HCT116 (cell line): ENCODE measurements at regions not wholly inside any gene's neighbourhood (a gene's known extent, or its start where the extent isn't known, plus 50 kb on each side); places are given as distances from the start of the nearest gene placed in this dataset.

Experiments
- ATAC-seq: fragments of 200-7000 bp; cut with Tn5 transposase; 2 replicates; pipeline ENCODE4 v1.9.1; 2020; ENCODE audit warnings: mild to moderate bottlenecking, moderate library complexity
- BruUV-seq: library from RNA; stranded (reverse); fragments of 400-500 nt; replicated peaks from 2 replicates; lab custom pipeline; 2021; lab: Mats Ljungman, UMichigan
- CTCF ChIA-PET: fragments of 300-600 bp; sonication (Branson Sonifier 250); formaldehyde crosslinking; loops from one replicate; lab custom pipeline; 2021; ENCODE audit warnings: antibody characterized with exemption; lab: Charles Lee
- POLR2A ChIA-PET: fragments of 300-600, 350-600 bp; sonication (Branson Sonifier 250); formaldehyde crosslinking; loops from one replicate; lab custom pipeline; 2021; ENCODE audit warnings: antibody characterized with exemption; lab: Charles Lee
- RAD21 ChIA-PET, 2 experiments: fragments of 300-600 bp; sonication (Branson Sonifier 250); formaldehyde crosslinking; loops; one replicate each; lab custom pipeline; 2023; ENCODE audit warnings: low total read pairs in 2 of 2; ENCODE audit not compliant: uncharacterized antibody in 2 of 2, unreplicated experiment in 2 of 2, low non-redundant PET in 1 of 2; lab: Charles Lee
- DNase-seq: peaks from one replicate; pipeline ENCODE4 v3.0.0-alpha.2; 2010; ENCODE audit warnings: low read depth, low spot score
- H2AFZ ChIP-seq: fragments of 200-600 bp; shearing (Covaris generic), sonication (generic); 2 replicates; pipeline ENCODE4 v1.6.1; 2017; ENCODE audit warnings: low read depth, mixed run types, mixed read lengths, antibody characterized with exemption, low read length; ENCODE audit not compliant: poor library complexity, severe bottlenecking
- H3K27ac ChIP-seq: 2 replicates; pipeline ENCODE4 v1.5.1; 2012; ENCODE audit warnings: low read depth, low read length
- H3K27me3 ChIP-seq: fragments of 200-600 bp; sonication (generic); 2 replicates; pipeline ENCODE4 v1.6.1; 2016; ENCODE audit warnings: mixed run types, low read length, mixed read lengths; ENCODE audit not compliant: insufficient read depth
- H3K36me3 ChIP-seq, 2 experiments: fragments of 200-500 bp in 1 of 2; fragments of 200-600 bp in 1 of 2; sonication (Bioruptor generic) in 1 of 2; sonication (generic) in 1 of 2; 2 replicates each; pipeline versions ENCODE4 v1.5.1 to v1.6.1; 2014 to 2016; ENCODE audit warnings: low read length in 2 of 2, inconsistent platforms in 1 of 2, mixed read lengths in 1 of 2, mixed run types in 1 of 2; ENCODE audit not compliant: insufficient read depth in 2 of 2, control insufficient read depth in 1 of 2
- H3K4me1 ChIP-seq, 2 experiments: fragments of 200-600 bp in 1 of 2; sonication (generic) in 1 of 2; 2 replicates each; pipeline versions ENCODE4 v1.5.1 to v1.6.1; 2012 to 2017; ENCODE audit warnings: low read length in 2 of 2, inconsistent platforms in 1 of 2, mild to moderate bottlenecking in 1 of 2, mixed read lengths in 1 of 2, mixed run types in 1 of 2, moderate library complexity in 1 of 2; ENCODE audit not compliant: insufficient read depth in 2 of 2, control insufficient read depth in 1 of 2
- H3K4me2 ChIP-seq: fragments of 200-600 bp; sonication (generic); 2 replicates; pipeline ENCODE4 v1.6.1; 2017; ENCODE audit warnings: mixed run types, low read length, mixed read lengths
- H3K4me3 ChIP-seq, 2 experiments: fragments of 200-600 bp in 1 of 2; sonication (generic) in 1 of 2; replicated peaks in 1 of 2; 2 replicates each; pipeline ENCODE4 v1.5.1; 2011 to 2016; ENCODE audit warnings: low read length in 2 of 2, control low read depth in 1 of 2, low read depth in 1 of 2, mild to moderate bottlenecking in 1 of 2, mixed read lengths in 1 of 2, mixed run types in 1 of 2
- H3K79me2 ChIP-seq: fragments of 200-600 bp; sonication (generic); 2 replicates; pipeline ENCODE4 v1.6.1; 2017; ENCODE audit warnings: mild to moderate bottlenecking, mixed run types, low read length, moderate library complexity, mixed read lengths; ENCODE audit not compliant: insufficient read depth
- H3K9ac ChIP-seq: fragments of 200-600 bp; sonication (generic); 2 replicates; pipeline ENCODE4 v1.6.1; 2016; ENCODE audit warnings: low read length, mixed read lengths
- H3K9me2 ChIP-seq: fragments of 200-600 bp; sonication (generic), shearing (Covaris generic); 2 replicates; pipeline ENCODE4 v1.6.1; 2017; ENCODE audit warnings: mixed run types, mild to moderate bottlenecking, moderate library complexity; ENCODE audit not compliant: insufficient read depth
- H3K9me3 ChIP-seq, 2 experiments: fragments of 200-500 bp in 1 of 2; fragments of 200-600 bp in 1 of 2; sonication (Bioruptor generic) in 1 of 2; sonication (generic) in 1 of 2; 2 replicates each; pipeline ENCODE4 v1.6.1; 2014 to 2017; ENCODE audit warnings: low read length in 2 of 2, mixed read lengths in 2 of 2, inconsistent platforms in 1 of 2, low read depth in 1 of 2, mild to moderate bottlenecking in 1 of 2, mixed run types in 1 of 2, moderate library complexity in 1 of 2; ENCODE audit not compliant: control insufficient read depth in 1 of 2, insufficient read depth in 1 of 2
- H4K20me1 ChIP-seq: fragments of 200-600 bp; sonication (generic), shearing (Covaris generic); 2 replicates; pipeline ENCODE4 v1.6.1; 2017; ENCODE audit warnings: mixed run types, mild to moderate bottlenecking, moderate library complexity; ENCODE audit not compliant: insufficient read depth
- CBX3 ChIP-seq: IDR thresholded peaks from 2 replicates; pipeline ENCODE4 v1.6.1; 2012; ENCODE audit warnings: low read depth
- EGR1 ChIP-seq: IDR thresholded peaks from 2 replicates; pipeline ENCODE4 v1.6.1; 2012; ENCODE audit warnings: low read depth
- EZH2 ChIP-seq: fragments of 200-600 bp; sonication (generic); IDR thresholded peaks from 2 replicates; pipeline ENCODE4 v1.6.1; 2017; ENCODE audit warnings: antibody characterized with exemption, mixed run types
- EZH2phosphoT487 ChIP-seq: fragments of 200-600 bp; IDR thresholded peaks from 2 replicates; pipeline ENCODE4 v1.6.1; 2018; ENCODE audit warnings: antibody characterized with exemption, borderline replicate concordance
- FOSL1 ChIP-seq: IDR thresholded peaks from 2 replicates; pipeline ENCODE4 v1.6.1; 2012; ENCODE audit warnings: low read depth
- JUND ChIP-seq: IDR thresholded peaks from 2 replicates; pipeline ENCODE4 v1.6.1; 2012
- POLR2A ChIP-seq: IDR thresholded peaks from 2 replicates; pipeline ENCODE4 v1.7.0; 2011; ENCODE audit warnings: borderline replicate concordance; ENCODE audit not compliant: insufficient read depth, insufficient read length; ENCODE audit errors: extremely low read depth
- SIN3A ChIP-seq: IDR thresholded peaks from 2 replicates; pipeline ENCODE4 v1.6.1; 2012; ENCODE audit warnings: low read depth
- SP1 ChIP-seq: IDR thresholded peaks from 2 replicates; pipeline ENCODE4 v1.6.1; 2012; ENCODE audit warnings: low read depth
- SRF ChIP-seq: IDR thresholded peaks from 2 replicates; pipeline ENCODE4 v1.6.1; 2012; ENCODE audit warnings: low read depth
- TCF7L2 ChIP-seq: IDR thresholded peaks from 2 replicates; pipeline ENCODE4 v1.7.0; 2011; ENCODE audit warnings: borderline replicate concordance, inconsistent platforms; ENCODE audit not compliant: insufficient read depth, insufficient read length; ENCODE audit errors: extremely low read depth
- YY1 ChIP-seq: IDR thresholded peaks from 2 replicates; pipeline ENCODE4 v1.6.1; 2011; ENCODE audit warnings: low read length, low read depth, moderate library complexity, mild to moderate bottlenecking; ENCODE audit not compliant: insufficient replicate concordance; ENCODE audit errors: extremely low read depth
- ZFX ChIP-seq: fragments of 450-650 bp; IDR thresholded peaks from 2 replicates; pipeline ENCODE4 v1.6.1; 2017
- intact Hi-C: fragments of 100-400 bp; cut with micrococcal nuclease; formaldehyde crosslinking; loops from 2 replicates; pipeline ENCODE4 v1.10.0; 2022
- TF ChIP-seq, protein P1 (sequence below): IDR thresholded peaks from 2 replicates; pipeline ENCODE4 v1.6.1; 2012
- TF ChIP-seq, protein P2 (sequence below), 3 experiments: fragments of 200-600 bp in 1 of 3; sonication (generic) in 1 of 3; IDR thresholded peaks in 2 of 3; conservative IDR thresholded peaks in 1 of 3; 2 replicates each; pipeline ENCODE4 v1.5.1; 2012 to 2017; ENCODE audit warnings: low read depth in 2 of 3, low read length in 2 of 3, antibody characterized with exemption in 1 of 3, borderline replicate concordance in 1 of 3, control low read depth in 1 of 3, mild to moderate bottlenecking in 1 of 3, mixed read lengths in 1 of 3, mixed run types in 1 of 3, moderate library complexity in 1 of 3; ENCODE audit not compliant: insufficient read depth in 1 of 3

DNA sequence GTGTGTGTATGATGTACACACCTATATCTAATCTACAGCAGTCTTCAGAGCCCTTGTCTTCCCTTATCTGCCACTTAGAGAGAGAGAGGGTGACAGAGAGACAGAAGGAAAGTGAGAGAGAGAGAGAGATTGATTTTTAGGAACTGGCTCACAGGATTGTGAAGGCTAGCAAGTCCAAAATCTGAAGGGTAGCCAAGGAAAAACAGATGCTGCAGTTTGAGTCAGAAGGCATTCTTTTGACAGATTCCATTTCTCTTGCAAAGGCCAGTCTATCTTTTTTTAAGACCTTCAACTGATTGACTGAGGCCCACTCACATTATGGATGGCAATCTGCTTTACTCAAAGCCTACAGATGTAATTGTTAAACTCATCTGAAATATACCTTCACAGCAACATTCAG, 664.0 kb upstream of the IGFBP7 start (continued):
- TF ChIP-seq EZH2phosphoT487 (no peak), TCF7L2 (no peak), SIN3A (no peak), SP1 (no peak), POLR2A (no peak)
- TF ChIP-seq, protein P1, sequence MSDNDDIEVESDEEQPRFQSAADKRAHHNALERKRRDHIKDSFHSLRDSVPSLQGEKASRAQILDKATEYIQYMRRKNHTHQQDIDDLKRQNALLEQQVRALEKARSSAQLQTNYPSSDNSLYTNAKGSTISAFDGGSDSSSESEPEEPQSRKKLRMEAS: no peak

DNA sequence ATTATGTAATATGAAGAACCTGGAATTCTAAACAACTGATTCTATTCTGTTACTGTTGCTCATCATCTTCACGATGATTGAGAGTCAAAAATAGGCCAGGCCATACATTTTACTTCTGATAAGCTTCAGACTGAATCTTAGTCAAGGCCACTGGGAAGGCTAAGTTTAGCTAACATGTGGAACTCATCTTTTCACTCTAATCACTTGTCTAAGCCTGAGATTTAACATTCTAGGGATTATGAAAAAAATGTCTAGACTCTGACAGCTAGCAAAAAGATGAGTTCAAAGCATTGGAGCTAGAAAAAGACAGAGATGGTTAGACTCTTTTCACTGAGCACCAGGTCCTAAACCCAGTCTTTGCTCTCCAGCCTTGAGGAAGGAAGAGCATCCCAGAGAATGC, 656.2 kb upstream of the IGFBP7 start:
- Histone ChIP-seq H3K36me3 (no peaks in the 10 kb centered on the region), H3K27me3 (no peaks in the 10 kb centered on the region), H3K4me1 (no peaks in the 10 kb centered on the region), H4K20me1 (no peaks in the 10 kb centered on the region), H3K4me3 (no peak overlapping the region), H2AFZ (no peak overlapping the region), H3K9me2 (no peaks in the 10 kb centered on the region), H3K4me2 (no peak overlapping the region), H3K27ac (no peak overlapping the region), H3K9ac (no peak overlapping the region), H3K79me2 (no peaks in the 10 kb centered on the region)
- ATAC-seq (no peak), DNase-seq (no peak)
- ChIA-PET POLR2A (no interaction called here), CTCF (no interaction called here), RAD21 (no interaction called here)
- intact Hi-C loops: no loop called here
- no TSS peak for BruUV-seq
- TF ChIP-seq YY1 (no peak), SP1 (no peak), EZH2 (no peak), TCF7L2 (no peak), ZFX (no peak), EGR1 (no peak), SRF (no peak)
- TF ChIP-seq, all 23 proteins: peak for 0
- H3K9me3 ChIP-seq: peaks cover 4 to 11% of the 10 kb centered on the region in 2 experiments; a peak in 2 of 4 replicates

DNA sequence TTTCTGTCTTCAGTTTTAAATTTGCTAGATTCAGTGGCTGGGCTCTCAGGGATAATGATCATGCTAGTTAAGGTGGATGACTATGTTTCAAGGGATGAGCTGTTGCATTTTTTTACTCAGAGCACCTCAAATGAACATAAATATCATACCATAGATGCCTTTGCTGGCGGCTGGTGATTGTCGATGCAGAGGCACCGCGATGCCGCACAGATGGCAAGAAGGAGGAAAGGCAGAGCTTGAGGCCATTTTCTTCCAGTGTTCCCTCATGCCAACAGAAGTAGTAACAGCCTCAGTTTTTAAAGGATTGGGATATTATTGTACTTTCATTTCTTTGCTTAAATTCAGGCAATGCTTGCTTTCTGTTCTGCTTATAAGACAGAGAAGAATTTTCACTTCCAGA, 654.7 kb upstream of the IGFBP7 start:
- no peak overlapping the region for H2AFZ ChIP-seq
- DNase-seq: no peak
- ATAC-seq: no peak
- H3K9me3 ChIP-seq: peaks cover 4 to 11% of the 10 kb centered on the region in 2 experiments; a peak in 2 of 4 replicates
- H3K36me3 ChIP-seq: no peaks in the 10 kb centered on the region
- no peaks in the 10 kb centered on the region for H4K20me1 ChIP-seq
- H3K27ac ChIP-seq: no peak overlapping the region
- no peak overlapping the region for H3K9ac ChIP-seq
- no peak overlapping the region for H3K4me2 ChIP-seq
- H3K4me3 ChIP-seq: no peak overlapping the region
- CTCF ChIA-PET: no interaction called here
- H3K4me1 ChIP-seq: no peaks in the 10 kb centered on the region
- intact Hi-C loops: no loop called here
- H3K9me2 ChIP-seq: no peaks in the 10 kb centered on the region
- BruUV-seq: no TSS peak
- RAD21 ChIA-PET: no interaction called here
- POLR2A ChIA-PET: no interaction called here
- H3K79me2 ChIP-seq: no peaks in the 10 kb centered on the region
- H3K27me3 ChIP-seq: no peaks in the 10 kb centered on the region
- TF ChIP-seq JUND (no peak), CBX3 (no peak), EGR1 (no peak), FOSL1 (no peak), SRF (no peak), SIN3A (no peak), EZH2 (no peak), EZH2phosphoT487 (no peak)
- TF ChIP-seq, protein P2, sequence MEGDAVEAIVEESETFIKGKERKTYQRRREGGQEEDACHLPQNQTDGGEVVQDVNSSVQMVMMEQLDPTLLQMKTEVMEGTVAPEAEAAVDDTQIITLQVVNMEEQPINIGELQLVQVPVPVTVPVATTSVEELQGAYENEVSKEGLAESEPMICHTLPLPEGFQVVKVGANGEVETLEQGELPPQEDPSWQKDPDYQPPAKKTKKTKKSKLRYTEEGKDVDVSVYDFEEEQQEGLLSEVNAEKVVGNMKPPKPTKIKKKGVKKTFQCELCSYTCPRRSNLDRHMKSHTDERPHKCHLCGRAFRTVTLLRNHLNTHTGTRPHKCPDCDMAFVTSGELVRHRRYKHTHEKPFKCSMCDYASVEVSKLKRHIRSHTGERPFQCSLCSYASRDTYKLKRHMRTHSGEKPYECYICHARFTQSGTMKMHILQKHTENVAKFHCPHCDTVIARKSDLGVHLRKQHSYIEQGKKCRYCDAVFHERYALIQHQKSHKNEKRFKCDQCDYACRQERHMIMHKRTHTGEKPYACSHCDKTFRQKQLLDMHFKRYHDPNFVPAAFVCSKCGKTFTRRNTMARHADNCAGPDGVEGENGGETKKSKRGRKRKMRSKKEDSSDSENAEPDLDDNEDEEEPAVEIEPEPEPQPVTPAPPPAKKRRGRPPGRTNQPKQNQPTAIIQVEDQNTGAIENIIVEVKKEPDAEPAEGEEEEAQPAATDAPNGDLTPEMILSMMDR (IDR thresholded peaks at IDR 0.05 in 2 of 3, conservative IDR thresholded peaks at IDR 0.05 in 1 of 3; ENCODE audit: borderline replicate concordance in 1 of 3, insufficient read depth in 1 of 3, low read depth in 2 of 3, low read length in 2 of 3): no peak
